Liver (tissue), 3 donors: ENCODE measurements at regions not wholly inside any gene's neighbourhood (a gene's known extent, or its start where the extent isn't known, plus 50 kb on each side); places are given as distances from the start of the nearest gene placed in this dataset.

Experiments used
- FOXA2 ChIP-seq: IDR thresholded peaks from 2 replicates; pipeline ENCODE4 v1.6.1; 2016; ENCODE audit warnings: antibody characterized with exemption
- GABPA ChIP-seq, 2 donors: IDR thresholded peaks in 1 of 2; conservative IDR thresholded peaks in 1 of 2; 2 replicates each; pipeline ENCODE4 v1.6.1; 2016; ENCODE audit warnings: antibody characterized with exemption in 2 of 2, mild to moderate bottlenecking in 1 of 2, moderate library complexity in 1 of 2
- MAX ChIP-seq: IDR thresholded peaks from 2 replicates; pipeline ENCODE4 v1.6.1; 2016; ENCODE audit warnings: antibody characterized with exemption
- NR2F2 ChIP-seq: IDR thresholded peaks from 2 replicates; pipeline ENCODE4 v1.6.1; 2016; ENCODE audit warnings: antibody characterized with exemption
- RAD21 ChIP-seq, 2 donors: IDR thresholded peaks; 2 replicates each; pipeline ENCODE4 v1.6.1; 2016; ENCODE audit warnings: antibody characterized with exemption in 2 of 2, mild to moderate bottlenecking in 2 of 2
- REST ChIP-seq: IDR thresholded peaks from 2 replicates; pipeline ENCODE4 v1.6.1; 2016; ENCODE audit warnings: antibody characterized with exemption, mild to moderate bottlenecking
- SP1 ChIP-seq: IDR thresholded peaks from 2 replicates; pipeline ENCODE4 v1.6.1; 2018; ENCODE audit warnings: antibody characterized with exemption, mild to moderate bottlenecking
- TAF1 ChIP-seq: conservative IDR thresholded peaks from 2 replicates; pipeline ENCODE4 v1.6.1; 2016; ENCODE audit warnings: antibody characterized with exemption, mild to moderate bottlenecking
- ZBTB33 ChIP-seq: IDR thresholded peaks from 2 replicates; pipeline ENCODE4 v1.6.1; 2016; ENCODE audit warnings: antibody characterized with exemption
- TF ChIP-seq, protein P1 (sequence below): fragments of 150-350 bp; IDR thresholded peaks from 2 replicates; pipeline ENCODE4 v1.5.1; 2017; ENCODE audit warnings: improper control_type of control experiment, low read depth, low read length; ENCODE audit not compliant: missing input control
- TF ChIP-seq, protein P2 (sequence below): IDR thresholded peaks from 2 replicates; pipeline ENCODE4 v1.6.1; 2016; ENCODE audit warnings: antibody characterized with exemption
- donor health status: healthy.
- donor health status: healthy.

DNA sequence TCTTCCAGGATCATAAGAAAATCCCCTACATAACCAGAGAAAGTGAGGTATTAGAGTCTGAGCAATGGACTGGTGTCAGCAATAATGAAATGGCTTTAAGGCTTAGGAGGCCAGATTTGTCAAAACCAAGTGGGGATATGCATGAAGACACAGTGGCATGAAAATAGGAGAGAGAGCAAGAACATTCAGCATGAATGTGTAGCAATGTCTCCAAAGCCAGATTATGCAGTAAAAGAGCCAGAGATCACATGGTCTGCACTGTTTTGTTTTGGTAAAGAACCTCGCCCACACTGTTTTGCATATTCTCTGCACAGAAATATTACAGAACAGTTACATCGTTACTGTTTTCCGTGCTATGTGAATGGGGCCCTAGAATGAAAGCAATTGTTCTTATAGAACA is 589.4 kb downstream of the PLPP3 start:
- TF ChIP-seq TAF1 (no peak), ZBTB33 (no peak), SP1 (no peak), MAX (no peak), GABPA (IDR thresholded peaks at IDR 0.05 in 1 of 2, conservative IDR thresholded peaks at IDR 0.05 in 1 of 2) (no peak), RAD21 (IDR thresholded peaks at IDR 0.05) (no peak), REST (no peak), NR2F2 (no peak), FOXA2 (no peak)
- TF ChIP-seq, protein P1, sequence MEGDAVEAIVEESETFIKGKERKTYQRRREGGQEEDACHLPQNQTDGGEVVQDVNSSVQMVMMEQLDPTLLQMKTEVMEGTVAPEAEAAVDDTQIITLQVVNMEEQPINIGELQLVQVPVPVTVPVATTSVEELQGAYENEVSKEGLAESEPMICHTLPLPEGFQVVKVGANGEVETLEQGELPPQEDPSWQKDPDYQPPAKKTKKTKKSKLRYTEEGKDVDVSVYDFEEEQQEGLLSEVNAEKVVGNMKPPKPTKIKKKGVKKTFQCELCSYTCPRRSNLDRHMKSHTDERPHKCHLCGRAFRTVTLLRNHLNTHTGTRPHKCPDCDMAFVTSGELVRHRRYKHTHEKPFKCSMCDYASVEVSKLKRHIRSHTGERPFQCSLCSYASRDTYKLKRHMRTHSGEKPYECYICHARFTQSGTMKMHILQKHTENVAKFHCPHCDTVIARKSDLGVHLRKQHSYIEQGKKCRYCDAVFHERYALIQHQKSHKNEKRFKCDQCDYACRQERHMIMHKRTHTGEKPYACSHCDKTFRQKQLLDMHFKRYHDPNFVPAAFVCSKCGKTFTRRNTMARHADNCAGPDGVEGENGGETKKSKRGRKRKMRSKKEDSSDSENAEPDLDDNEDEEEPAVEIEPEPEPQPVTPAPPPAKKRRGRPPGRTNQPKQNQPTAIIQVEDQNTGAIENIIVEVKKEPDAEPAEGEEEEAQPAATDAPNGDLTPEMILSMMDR, result no peak
- TF ChIP-seq, protein P2, sequence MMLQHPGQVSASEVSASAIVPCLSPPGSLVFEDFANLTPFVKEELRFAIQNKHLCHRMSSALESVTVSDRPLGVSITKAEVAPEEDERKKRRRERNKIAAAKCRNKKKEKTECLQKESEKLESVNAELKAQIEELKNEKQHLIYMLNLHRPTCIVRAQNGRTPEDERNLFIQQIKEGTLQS, result no peak
